Ovary (tissue), 3 donors: ENCODE measurements at regions not wholly inside any gene's neighbourhood (a gene's known extent, or its start where the extent isn't known, plus 50 kb on each side); places are given as distances from the start of the nearest gene placed in this dataset.

Experiments used
- EP300 ChIP-seq: sonication (generic); formaldehyde crosslinking; IDR thresholded peaks from one replicate; pipeline ENCODE4 v1.6.1; 2017; ENCODE audit warnings: antibody characterized with exemption
- POLR2A ChIP-seq: fragments of 450-650 bp; IDR thresholded peaks from one replicate; pipeline ENCODE4 v1.6.1; 2017; ENCODE audit warnings: antibody characterized with exemption, mild to moderate bottlenecking, moderate library complexity
- TF ChIP-seq, protein P1 (sequence below), 3 donors: fragments of 450-650 bp in 2 of 3; fragments of 200-600 bp in 1 of 3; IDR thresholded peaks; one replicate each; pipeline versions ENCODE4 v1.5.1 to v1.8.0; 2016 to 2022; ENCODE audit warnings: antibody characterized with exemption in 3 of 3, mild to moderate bottlenecking in 1 of 3
- donor health status: DM: no; HTN: no; CAD: no.

DNA sequence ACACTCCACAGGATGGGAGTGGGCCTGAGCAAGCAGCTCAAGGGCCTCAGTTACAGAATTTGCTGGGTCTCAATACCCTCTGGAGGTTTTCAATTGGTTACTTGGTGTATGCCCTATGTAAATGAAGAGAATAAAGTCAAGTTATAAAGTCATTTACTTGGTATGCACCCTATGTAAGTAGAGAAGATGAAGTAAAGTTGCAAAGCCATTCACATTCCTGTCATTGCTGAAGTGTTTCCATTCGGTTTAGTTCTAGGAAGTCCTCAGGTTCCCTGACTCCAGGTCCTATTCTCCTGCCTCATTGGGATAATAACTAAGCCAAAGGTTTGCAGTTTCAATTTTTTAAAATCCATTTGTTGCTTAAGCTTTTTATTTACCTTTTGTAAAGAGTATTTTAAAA is 272.6 kb upstream of the NPSR1 start:
- TF ChIP-seq, protein P1, sequence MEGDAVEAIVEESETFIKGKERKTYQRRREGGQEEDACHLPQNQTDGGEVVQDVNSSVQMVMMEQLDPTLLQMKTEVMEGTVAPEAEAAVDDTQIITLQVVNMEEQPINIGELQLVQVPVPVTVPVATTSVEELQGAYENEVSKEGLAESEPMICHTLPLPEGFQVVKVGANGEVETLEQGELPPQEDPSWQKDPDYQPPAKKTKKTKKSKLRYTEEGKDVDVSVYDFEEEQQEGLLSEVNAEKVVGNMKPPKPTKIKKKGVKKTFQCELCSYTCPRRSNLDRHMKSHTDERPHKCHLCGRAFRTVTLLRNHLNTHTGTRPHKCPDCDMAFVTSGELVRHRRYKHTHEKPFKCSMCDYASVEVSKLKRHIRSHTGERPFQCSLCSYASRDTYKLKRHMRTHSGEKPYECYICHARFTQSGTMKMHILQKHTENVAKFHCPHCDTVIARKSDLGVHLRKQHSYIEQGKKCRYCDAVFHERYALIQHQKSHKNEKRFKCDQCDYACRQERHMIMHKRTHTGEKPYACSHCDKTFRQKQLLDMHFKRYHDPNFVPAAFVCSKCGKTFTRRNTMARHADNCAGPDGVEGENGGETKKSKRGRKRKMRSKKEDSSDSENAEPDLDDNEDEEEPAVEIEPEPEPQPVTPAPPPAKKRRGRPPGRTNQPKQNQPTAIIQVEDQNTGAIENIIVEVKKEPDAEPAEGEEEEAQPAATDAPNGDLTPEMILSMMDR (IDR thresholded peaks at IDR 0.05), result no peak
- TF ChIP-seq POLR2A (no peak), EP300 (no peak)
